GM12878 (cell line): ENCODE measurements at regions not wholly inside any gene's neighbourhood (a gene's known extent, or its start where the extent isn't known, plus 50 kb on each side); places are given as distances from the start of the nearest gene placed in this dataset.

Experiments
- EZH2 ChIP-seq: IDR thresholded peaks from 2 replicates; pipeline ENCODE4 v1.6.1; 2012; ENCODE audit warnings: low read depth, mild to moderate bottlenecking, control low read depth, inconsistent platforms, low read length, borderline replicate concordance; ENCODE audit not compliant: control insufficient read depth
- HCFC1 ChIP-seq: fragments of 150-350 bp; IDR thresholded peaks from 2 replicates; pipeline ENCODE4 v1.6.1; 2014; ENCODE audit warnings: low read length
- KDM1A ChIP-seq: fragments of 200-600 bp; sonication (generic); IDR thresholded peaks from 2 replicates; pipeline ENCODE4 v1.6.1; 2016; ENCODE audit warnings: borderline replicate concordance
- MYC ChIP-seq: IDR thresholded peaks from 2 replicates; pipeline ENCODE4 v1.6.1; 2011; ENCODE audit warnings: mild to moderate bottlenecking, low read length, moderate library complexity, inconsistent platforms; ENCODE audit not compliant: insufficient read depth, insufficient replicate concordance, insufficient read length, severe bottlenecking
- NFXL1 ChIP-seq: fragments of 450-650 bp; IDR thresholded peaks from 2 replicates; pipeline ENCODE4 v1.6.1; 2017; ENCODE audit warnings: antibody characterized with exemption, mild to moderate bottlenecking, borderline replicate concordance
- SMAD1 ChIP-seq: fragments of 450-650 bp; IDR thresholded peaks from 2 replicates; pipeline ENCODE4 v1.6.1; 2018; ENCODE audit warnings: mild to moderate bottlenecking, low read depth; ENCODE audit not compliant: partially characterized antibody
- ZNF274 ChIP-seq: IDR thresholded peaks from one replicate; pipeline ENCODE4 v1.8.0; 2011; ENCODE audit not compliant: insufficient read length, insufficient read depth
- TF ChIP-seq, protein P1 (sequence below), 3 experiments: IDR thresholded peaks in 2 of 3; conservative IDR thresholded peaks in 1 of 3; 2 replicates each; pipeline ENCODE4 v1.5.1; 2011; ENCODE audit warnings: low read depth in 3 of 3, low read length in 3 of 3, mild to moderate bottlenecking in 3 of 3, control low read depth in 2 of 3, moderate library complexity in 2 of 3, inconsistent platforms in 1 of 3, mixed read lengths in 1 of 3; ENCODE audit not compliant: control insufficient read depth in 2 of 3, insufficient read depth in 1 of 3; ENCODE audit errors: extremely low read depth in 1 of 3

DNA sequence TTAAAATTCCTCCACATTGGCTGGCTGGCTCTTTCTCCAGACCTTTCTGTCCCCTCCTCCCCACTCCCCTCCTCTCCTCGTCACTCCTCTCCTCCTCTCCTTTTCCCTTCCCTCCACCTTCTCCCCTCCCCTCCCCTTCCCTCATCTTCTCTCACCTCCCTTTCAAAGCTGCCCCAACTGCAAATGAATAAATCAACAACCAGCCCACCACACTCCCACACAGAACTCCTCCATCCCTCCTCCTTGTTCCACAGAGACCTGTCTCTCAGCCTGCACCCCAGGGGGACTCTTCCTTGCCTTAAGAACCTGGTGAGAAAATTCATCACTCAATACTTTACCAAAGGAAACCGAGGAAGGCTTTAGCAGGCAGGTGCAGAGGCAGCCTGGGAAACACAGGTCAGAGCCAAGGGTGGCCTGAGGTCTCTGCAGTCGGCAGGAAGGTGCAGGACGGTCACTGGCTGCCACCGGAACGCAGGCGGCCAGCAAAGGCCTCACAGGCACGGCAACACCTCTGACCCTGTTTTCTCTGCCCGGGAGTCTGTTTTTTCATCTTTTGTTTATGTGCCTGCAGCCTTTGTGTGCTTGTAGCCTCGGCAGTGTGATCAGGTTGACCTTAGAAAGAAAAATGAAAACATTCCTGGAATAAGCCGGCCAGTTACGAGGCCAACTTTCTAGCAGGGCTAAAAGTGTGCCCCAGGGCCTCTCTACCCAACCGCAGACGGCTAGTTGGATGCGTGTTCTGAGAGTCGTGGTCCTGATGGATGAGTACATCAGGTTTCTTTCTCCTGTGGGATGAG lies 207.6 kb upstream of the KLF6 start:
- no peak for TF ChIP-seq KDM1A
- no peak for TF ChIP-seq EZH2
- no peak for TF ChIP-seq NFXL1
- TF ChIP-seq ZNF274: no peak
- no peak for TF ChIP-seq SMAD1
- no peak for TF ChIP-seq MYC
- TF ChIP-seq, protein P1, sequence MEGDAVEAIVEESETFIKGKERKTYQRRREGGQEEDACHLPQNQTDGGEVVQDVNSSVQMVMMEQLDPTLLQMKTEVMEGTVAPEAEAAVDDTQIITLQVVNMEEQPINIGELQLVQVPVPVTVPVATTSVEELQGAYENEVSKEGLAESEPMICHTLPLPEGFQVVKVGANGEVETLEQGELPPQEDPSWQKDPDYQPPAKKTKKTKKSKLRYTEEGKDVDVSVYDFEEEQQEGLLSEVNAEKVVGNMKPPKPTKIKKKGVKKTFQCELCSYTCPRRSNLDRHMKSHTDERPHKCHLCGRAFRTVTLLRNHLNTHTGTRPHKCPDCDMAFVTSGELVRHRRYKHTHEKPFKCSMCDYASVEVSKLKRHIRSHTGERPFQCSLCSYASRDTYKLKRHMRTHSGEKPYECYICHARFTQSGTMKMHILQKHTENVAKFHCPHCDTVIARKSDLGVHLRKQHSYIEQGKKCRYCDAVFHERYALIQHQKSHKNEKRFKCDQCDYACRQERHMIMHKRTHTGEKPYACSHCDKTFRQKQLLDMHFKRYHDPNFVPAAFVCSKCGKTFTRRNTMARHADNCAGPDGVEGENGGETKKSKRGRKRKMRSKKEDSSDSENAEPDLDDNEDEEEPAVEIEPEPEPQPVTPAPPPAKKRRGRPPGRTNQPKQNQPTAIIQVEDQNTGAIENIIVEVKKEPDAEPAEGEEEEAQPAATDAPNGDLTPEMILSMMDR (IDR thresholded peaks at IDR 0.05 in 2 of 3, conservative IDR thresholded peaks at IDR 0.05 in 1 of 3; ENCODE audit: control insufficient read depth in 2 of 3, extremely low read depth in 1 of 3, insufficient read depth in 1 of 3, low read depth in 3 of 3, low read length in 3 of 3): no peak
- no peak for TF ChIP-seq HCFC1
